SKM-1 (cell line): ENCODE measurements at regions not wholly inside any gene's neighbourhood (a gene's known extent, or its start where the extent isn't known, plus 50 kb on each side); places are given as distances from the start of the nearest gene placed in this dataset.
"Not testable (repeated sequence)": the region's sequence is repeated elsewhere in the genome, so short reads cannot be mapped to it uniquely, and the experiment has no call there.

Experiments used
- DNase-seq: peaks from one replicate; lab custom pipeline; 2025; ENCODE audit not compliant: unreplicated experiment; lab: John Stamatoyannopoulos, UW

DNA sequence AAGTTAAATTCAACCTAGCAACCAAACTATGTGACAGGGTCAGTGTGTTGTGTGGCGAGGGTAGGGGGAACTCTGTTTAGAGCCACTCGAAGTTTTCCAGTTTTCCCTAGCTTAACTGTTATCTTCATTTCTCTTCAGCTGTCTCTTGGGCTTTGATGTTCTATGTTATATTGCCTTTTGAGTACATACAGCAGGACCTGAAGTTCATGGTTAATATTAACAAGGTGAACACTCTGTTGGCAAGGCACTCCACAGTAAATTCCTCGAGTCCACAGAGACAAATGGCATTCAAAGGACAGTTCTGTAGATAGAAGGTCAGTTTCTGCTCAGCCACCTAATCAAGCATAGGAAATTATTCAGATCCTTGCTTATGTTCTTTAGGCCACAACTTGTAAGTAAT lies 147.9 kb upstream of the DPH6 start:
- no peak for DNase-seq

DNA sequence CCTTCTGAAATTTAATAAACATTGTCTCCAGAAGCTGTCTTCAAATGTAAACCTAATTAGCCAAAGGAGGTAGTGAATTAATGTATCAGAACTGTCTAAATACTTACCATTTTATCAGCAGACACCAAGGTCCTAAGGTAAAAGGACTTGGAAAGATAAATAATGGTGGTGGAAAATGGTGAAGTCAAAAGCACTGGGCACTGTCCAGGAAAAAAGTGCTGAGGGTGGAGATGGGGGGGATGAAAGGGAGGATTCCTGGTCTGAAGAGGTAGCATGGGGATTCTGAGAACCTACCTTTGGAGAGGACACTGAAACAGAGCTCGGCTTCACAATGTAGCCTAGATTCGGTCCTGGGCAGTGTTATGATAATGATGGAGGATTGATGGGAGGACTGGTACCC lies 149.0 kb upstream of the DPH6 start:
- no peak for DNase-seq

DNA sequence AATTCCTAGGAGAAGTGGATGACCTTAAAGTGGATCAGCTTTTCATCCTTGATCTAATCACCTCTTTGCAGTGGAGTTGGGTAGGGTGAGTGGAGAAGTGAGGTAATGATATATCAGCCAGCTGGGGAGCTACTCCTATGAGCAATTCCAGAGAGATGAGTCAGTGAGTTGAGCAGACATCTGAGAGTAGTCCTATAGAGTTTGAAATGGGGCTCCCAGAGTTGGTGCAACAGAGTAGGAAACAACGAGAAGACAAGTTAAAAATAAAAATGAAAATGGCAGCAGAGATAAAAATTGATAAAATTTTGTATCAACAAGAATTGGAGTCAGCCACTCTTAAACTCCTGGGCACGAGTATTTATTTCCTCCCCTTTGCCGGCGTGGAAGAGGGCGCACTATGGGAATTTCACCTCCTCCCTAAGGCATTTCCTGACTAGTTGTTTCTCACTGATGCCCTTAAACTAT lies 150.8 kb upstream of the DPH6 start:
- no peak for DNase-seq

DNA sequence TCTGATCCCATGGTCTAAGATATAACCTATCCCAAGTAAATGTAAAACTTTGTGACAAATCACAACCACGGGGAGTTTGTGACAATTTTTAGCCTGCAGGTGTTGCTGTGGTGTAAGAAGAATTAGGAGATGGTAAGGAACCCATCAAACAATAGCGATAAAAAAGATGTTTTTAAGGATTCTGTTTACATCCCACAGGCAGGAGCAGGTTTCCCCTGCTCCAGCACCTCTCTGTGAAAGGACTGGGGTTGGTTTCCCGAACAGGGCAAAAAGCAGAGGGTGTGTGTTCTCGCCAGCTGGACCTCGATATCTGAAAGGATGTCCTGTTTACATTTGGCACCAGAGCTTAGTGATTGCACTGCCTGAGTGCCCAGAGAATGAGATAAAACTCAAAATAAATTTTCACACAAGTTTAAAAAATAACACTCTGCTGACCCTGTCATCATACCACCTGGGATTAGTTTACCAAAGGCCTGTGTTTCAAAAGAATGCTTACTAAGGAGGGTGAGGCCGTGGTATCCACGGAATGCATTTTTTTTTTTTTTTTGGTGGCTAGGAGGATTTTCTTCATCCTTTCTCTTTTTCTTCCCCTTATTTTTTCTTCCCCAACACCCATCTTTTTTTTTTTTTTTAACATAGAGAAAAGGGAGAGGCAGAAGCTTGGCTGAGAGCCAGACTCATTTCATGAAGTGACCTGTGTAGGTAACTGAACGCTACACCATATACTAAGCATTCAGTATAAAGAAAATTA lies 151.8 kb upstream of the DPH6 start:
- DNase-seq = no peak

DNA sequence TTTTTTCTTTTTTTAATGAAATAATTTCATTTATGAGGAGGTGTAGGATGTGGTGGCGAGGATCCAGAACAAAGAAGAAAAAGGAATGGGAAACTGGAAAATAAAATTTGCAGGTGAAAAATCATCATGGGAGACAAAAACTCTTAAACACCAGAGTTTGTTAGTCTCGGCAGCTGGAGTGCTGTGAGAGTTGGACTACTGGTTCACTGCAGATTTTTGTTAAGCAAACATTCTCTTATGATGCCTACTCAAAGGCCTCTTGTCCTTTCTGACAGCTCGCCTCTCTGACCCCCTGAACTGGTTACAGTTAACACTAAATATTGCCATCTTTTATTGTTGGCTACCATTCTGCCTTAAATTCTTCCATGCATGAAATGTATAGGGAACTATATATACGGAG lies 152.4 kb upstream of the DPH6 start:
- no peak for DNase-seq

DNA sequence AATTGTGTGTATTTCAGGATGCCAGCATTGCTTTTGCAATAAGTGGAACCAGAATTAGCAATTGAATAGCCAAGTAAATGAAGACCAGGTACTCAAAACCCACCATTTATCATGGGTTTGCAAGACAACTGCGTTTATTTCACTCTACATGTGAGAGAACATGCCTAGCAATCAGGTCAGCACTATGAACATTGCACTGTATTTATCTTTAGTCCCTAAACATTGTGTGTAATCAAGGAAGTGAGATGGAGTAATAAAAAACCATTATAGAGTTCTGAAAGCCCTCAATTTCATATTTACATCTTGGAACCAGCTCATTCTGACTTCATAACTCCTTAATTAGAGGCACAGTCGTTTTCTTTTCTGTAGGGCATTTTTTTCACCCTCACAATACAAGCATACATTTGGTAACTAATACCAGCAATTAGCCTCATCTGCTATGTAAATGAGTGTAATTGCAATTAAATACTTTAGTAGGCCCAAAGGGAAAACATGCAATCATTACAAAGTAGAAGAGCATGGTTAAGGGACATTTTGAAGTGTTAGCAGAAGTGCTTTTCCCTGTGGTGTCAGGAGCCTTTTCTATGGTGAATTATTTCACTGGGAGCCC lies 153.1 kb upstream of the DPH6 start:
- DNase-seq = no peak

DNA sequence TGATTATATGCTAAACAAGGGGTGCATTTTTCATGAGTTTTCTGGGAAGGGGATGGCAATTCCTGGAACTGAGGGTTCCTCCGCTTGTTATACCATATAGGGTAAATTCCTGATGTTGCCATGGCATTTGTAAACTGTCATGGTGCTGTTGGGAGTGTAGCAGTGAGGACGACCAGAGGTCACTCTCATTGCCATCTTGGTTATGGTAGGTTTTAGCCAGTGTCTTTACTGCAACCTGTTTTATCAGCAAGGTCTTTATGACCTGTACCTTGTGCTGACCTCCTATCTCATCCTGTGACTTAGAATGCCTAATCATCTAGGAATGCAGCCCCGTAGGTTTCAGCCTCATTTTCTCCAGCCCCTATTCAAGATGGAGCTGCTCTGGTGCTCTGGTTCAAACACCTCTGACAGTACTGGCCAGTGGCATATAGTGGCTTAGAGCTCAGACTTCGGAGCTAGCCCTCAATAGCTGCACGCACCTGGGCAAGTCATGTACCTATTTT lies 154.2 kb upstream of the DPH6 start:
- DNase-seq = not testable (repeated sequence)

DNA sequence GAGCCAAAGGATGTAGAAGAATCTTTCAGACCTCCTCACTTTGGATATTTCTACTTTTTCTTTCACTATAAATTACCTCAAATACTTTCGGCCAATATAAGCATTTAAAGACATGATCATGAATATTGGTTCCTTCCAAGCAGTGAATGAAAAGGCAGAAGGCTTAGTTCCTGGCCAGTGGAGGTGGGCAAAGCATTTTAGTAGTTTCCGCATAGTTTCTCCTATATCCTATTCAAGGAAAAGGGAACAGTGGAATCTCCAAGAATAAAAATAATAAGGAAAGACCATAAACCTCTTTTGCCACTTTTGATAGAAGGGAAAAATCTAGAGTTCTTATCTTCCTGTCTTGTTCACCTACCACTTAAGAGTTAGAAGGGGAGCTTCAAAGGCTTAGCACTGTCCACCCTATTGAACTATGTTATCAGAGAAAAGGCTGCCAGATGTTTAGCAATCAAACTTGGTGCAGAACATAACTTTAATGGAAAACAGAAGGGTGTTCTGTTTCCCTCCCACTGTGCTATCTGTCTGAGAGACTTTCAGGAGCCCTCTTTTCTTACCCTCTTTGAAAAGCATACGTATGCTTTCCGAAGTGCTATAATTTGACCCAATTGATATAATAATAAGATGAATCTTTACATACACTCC lies 155.6 kb upstream of the DPH6 start:
- no peak for DNase-seq

DNA sequence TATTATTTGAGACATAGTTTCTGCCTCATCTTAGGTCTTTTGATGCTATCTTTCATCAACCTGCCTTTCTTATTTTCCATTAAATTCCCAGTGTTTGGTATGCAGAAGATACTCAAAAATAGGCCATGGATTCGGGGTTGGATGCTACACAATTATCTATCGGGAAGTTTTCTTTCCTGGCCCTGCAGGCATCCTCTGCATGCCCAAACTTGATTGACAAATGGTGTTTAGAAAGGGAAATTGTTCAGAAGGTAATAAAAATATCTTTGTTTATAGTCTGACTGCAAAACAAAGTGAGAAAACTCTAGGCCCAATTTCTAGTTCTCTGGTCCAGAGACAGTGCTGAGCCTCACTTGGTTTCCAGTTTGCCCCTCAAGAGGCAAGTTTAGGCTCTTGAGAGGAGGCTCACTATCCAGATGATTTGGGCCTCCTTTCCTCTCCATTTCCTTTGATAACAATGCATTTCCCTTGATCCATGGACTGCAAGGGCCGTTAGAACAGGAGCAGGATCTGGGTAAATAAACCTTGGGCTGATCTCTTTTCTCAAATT lies 157.1 kb upstream of the DPH6 start:
- no peak for DNase-seq

DNA sequence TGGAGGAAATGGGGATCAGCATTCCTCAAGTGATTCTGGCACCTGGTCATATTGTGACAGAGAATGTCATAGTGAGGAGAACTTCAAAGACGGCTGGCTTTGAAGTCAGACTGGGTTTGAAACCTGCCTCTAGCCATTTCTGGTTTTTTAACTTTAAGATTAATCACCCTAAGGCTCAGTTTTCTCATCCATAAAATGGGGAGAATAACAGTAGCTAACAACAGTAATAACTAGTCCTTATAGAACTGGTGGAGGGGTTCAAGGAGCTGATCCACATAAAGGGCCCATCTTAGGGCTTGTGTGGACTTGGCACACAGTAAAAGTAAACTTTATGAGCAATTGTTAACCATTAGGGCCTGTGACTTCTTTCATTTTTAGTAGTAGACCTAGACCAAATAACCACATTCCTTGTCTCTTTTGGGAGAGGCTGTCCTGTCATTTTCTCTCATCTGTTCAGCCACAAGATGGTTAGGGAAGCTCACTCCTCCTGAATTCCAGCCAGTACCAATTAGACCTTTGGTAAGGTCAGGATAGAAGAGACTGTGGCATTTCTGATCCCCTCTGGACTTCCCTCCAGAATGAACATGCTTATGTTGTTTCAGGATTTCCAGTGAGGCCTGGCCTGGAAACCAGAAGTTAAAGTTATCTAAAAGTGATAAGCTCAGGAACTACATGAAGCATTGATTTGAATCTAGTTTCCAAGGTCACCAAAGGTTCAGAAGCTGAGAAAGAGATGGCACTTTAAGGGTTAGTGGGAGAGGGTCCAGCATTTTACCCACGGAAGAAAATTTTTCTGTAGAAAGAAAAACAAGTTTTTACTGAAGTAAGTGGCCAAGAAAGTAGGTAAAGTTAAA lies 159.3 kb upstream of the DPH6 start:
- DNase-seq = no peak

DNA sequence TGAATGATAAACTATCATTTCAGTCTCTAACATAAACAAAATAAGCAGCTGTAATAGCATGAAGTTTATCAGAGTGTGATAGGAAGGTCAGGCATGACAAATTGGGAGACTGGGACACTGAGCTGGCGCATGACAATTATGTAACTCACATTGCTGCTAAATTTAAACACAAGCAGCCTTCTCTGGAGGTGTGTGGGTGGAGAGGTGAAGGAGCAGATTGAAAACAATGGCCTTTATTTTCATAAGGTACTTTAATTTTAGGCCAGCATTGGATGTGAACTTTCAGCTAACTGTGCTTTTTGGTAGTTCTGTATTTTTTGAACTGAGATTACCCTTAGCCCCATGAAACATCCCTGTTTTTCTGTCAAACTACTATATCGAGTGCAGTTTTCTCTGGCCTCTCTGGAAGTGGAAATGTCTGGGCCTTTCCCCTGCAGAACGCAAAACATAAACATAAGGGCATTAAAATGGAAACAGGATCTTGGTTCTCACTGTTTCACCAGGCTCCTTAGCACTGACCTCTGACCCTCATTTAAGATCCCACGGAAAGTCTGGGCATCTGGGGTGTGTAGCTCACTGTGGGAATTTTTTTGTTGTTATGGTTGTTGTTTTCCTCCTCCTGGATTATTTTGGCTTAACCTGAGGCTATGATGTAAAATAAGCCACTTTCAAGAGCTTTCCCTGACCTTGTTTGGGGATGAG lies 160.1 kb upstream of the DPH6 start:
- no peak for DNase-seq

DNA sequence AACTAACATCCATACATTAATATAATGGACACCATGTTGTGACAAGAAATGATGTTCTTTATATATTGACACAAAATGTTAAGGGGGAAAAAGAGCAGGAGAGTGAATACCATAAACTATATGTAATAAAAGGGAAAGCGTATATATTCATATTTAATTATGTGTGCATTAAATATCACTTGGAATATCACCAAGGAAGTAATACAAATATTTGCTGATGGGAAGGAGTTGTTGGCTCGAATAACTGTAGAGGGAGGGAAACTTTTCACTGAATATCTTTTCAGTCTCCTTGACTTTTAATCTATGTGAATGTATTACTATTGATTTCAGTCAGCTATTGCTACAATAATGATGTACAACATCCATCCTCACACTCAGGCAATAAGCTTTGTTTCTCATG lies 167.0 kb upstream of the DPH6 start:
- DNase-seq = no peak

DNA sequence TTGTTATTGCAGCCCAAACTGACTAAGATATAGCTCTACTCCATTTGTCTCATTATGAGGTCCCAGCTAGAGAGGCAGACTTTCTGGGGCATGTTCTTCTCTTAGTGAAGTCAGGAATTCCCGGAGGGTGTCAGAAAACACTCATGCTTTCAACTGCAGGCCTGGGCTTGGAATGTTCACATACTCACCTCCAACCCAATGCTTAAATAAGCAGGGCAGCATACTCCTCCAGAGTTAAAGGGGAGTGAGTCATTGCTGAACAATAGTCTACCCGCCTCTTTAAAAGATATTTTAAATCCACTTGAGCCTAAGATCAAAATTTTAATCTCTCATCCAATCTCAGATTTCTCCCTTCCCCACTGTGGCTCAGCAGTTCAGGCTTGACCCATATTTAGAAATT lies 167.8 kb upstream of the DPH6 start:
- no peak for DNase-seq

DNA sequence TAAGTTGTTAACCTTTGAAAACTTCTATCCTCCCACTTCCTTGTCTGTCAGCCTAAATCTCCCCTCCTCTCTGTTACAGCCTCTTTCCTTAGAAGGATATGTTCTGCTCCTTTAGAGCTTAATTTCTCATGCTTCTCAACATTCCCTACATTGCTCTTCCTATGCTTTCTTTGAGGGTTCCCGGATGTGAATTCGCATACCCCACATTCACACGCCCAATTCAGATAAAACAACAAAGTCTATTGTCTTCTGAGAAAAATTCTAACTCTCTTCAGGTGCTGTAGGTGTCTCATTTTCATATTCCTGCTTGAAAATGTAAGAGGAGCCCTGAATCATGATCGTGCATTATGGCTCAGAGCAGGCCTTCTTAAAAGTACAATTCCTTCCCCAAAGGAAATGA lies 171.8 kb upstream of the DPH6 start:
- no peak for DNase-seq

DNA sequence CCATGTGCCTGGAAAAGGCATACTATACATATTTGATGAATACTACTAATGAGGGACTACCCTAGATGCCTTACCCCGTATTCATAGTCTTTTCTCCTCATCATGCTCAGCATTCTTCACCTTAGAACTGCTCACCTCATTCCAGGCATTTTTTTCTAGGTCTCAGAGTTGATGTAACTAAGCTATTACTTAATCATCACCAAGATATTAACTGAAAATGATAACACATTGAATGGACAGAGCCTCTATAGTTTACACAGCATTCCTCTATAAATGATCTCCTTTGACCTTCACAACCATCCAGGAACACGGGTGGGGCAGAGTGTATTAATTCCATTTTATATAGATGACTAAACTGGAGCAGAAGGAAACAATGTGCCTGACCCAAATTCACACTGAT lies 174.1 kb upstream of the DPH6 start:
- DNase-seq = no peak

DNA sequence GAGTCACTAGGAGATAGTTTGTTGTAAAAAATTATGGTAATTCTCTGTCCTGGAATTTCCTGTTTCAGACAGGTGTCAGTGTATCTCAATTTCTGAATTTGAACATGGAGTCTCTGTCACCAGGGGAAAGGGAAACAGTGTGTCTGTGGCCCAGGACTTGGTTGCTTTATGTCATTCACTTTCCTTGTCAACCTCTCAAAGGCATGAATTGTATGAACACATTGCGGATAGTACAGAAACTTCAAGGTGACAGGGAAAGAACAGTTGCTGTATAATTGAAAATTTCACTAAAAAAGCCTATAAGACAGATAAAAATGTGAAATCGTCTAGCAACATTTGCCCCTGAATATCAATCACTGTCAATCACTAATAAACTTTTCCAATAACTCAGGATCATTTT lies 175.0 kb upstream of the DPH6 start:
- DNase-seq = no peak

DNA sequence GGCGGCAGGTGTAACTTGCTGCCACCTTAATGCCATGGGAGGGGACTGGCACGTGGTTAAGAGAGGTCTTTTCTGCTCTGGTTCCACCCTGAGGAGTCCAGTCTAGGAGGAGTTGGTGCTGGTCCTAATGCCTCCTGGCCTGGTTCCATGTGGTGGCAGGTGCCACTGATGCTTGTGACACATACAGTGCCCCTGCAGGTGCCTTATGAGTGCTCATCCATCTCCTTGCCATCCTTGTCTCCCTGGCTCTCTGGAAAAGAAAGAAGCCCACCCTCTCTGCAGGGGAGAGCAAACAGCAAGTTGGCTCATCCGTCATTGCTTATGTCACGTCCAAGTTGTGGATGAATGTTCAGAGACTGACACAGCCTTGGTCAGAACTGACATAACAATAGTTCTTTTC lies 175.8 kb upstream of the DPH6 start:
- DNase-seq = no peak

DNA sequence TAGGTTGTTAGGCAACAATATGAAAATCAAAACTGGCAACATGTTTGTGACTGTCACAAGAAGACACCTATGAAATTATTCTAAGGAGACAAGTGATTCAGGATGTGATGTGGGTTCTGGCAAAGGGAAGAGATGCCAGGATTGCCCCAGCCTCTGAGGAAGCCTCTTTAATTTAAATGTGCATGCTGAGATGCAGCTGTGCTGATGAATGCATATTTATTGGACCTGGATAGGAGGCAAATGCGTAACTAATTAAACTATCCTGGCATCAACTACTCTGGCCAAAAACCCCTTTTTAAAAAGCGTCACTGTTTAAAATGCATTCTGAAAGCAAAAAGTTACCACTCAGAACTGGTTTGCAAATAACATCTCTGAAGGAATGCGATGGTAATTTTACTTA lies 176.5 kb upstream of the DPH6 start:
- DNase-seq = no peak

DNA sequence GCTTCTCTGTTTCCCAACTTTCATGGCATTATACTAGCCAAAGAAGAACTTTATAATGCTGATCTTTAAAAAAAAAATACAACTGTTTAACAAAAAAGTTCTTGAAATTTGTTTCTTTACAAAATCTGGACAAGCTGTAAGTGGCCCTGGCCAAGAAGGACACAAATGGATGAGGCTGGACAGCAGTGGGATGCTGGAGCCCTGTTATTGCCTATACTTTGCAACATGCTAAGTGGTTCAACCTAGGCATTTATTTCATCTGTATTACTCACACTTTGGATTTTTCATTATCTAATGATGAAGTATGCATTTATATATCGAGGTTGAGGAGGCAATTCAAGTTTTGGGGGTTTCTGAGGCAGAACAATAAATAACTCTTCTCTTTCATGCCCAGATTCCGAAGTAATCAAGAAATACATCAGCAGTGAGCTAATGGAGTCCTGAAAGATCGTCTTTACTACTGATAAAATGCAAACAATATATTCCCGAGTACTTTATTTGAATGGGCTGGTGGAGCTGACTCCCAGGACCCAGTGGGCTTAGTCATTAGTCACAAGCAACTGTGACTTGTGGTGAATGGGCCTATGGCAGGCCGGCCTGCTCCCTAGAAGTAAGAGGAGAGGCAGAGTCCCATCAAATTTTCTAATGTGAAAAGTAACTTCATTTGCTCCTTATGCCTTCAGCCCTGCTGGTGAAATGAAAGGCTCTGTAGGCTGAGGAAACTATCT lies 177.3 kb upstream of the DPH6 start:
- DNase-seq = no peak

DNA sequence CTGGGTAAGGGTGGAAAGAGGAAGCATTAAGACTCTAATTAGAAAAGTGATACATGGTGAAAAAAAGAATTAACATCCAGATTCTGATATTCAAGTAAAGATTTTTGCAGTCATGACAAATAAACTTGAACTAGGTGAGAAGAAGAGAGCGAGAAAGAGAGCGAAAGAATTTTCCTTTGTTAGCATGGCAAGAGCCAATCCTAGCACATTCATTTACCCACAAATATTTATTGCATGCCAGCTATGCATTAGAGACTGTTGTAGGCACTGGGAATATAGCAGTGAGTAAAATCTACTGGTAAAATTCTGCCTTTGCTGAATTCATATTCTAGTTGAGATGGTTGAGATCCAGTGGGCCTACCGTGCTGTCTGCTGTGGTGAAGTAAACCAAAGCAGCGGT lies 177.9 kb upstream of the DPH6 start:
- no peak for DNase-seq
